Panc1 (cell line): ENCODE measurements at regions not wholly inside any gene's neighbourhood (a gene's known extent, or its start where the extent isn't known, plus 50 kb on each side); places are given as distances from the start of the nearest gene placed in this dataset.

Source experiments
- ATAC-seq: fragments of 200-7000 bp; cut with Tn5 transposase; 2 replicates; pipeline ENCODE4 v1.9.1; 2020; ENCODE audit warnings: mild to moderate bottlenecking, moderate library complexity
- BruUV-seq: library from RNA; stranded (reverse); fragments of 400-500 nt; replicated peaks from 2 replicates; lab custom pipeline; 2021; lab: Mats Ljungman, UMichigan
- CTCF ChIA-PET: fragments of 300-600 bp; sonication (Branson Sonifier 250); formaldehyde crosslinking; loops from one replicate; lab custom pipeline; 2022; ENCODE audit warnings: antibody characterized with exemption; lab: Charles Lee
- POLR2A ChIA-PET: fragments of 300-600 bp; sonication (Branson Sonifier 250); formaldehyde crosslinking; loops from one replicate; lab custom pipeline; 2022; ENCODE audit warnings: antibody characterized with exemption; lab: Charles Lee
- DNase-seq: peaks from one replicate; pipeline ENCODE4 v3.0.0-alpha.2; 2010; ENCODE audit warnings: low read depth, low spot score
- H3K27ac ChIP-seq: 2 replicates; pipeline ENCODE4 v1.5.1; 2011; ENCODE audit warnings: mild to moderate bottlenecking, low read length, inconsistent platforms
- H3K27me3 ChIP-seq: fragments of 200-500 bp; sonication (Bioruptor generic); 2 replicates; pipeline ENCODE4 v1.6.0; 2014; ENCODE audit warnings: low read length, inconsistent platforms; ENCODE audit not compliant: control insufficient read depth, insufficient read depth
- H3K36me3 ChIP-seq: fragments of 200-500 bp; sonication (Bioruptor generic); 2 replicates; pipeline ENCODE4 v1.5.1; 2014; ENCODE audit warnings: inconsistent platforms, mild to moderate bottlenecking, low read length, moderate library complexity; ENCODE audit not compliant: control insufficient read depth, insufficient read depth
- H3K4me1 ChIP-seq: 2 replicates; pipeline ENCODE4 v1.5.1; 2011; ENCODE audit warnings: inconsistent platforms, mild to moderate bottlenecking, low read length, moderate library complexity; ENCODE audit not compliant: control insufficient read depth, insufficient read depth
- H3K4me3 ChIP-seq, 2 experiments: 2 replicates each; pipeline ENCODE4 v1.5.1; 2011 to 2012; ENCODE audit warnings: low read depth in 2 of 2, low read length in 2 of 2, mild to moderate bottlenecking in 2 of 2, inconsistent platforms in 1 of 2, moderate library complexity in 1 of 2
- H3K9me3 ChIP-seq: fragments of 200-500 bp; sonication (Bioruptor generic); 2 replicates; pipeline ENCODE4 v1.5.1; 2014; ENCODE audit warnings: low read depth, mild to moderate bottlenecking, inconsistent platforms, low read length, moderate library complexity; ENCODE audit not compliant: control insufficient read depth, insufficient read depth
- POLR2AphosphoS5 ChIP-seq: IDR thresholded peaks from 2 replicates; pipeline ENCODE4 v1.6.1; 2012; ENCODE audit warnings: mild to moderate bottlenecking, low read depth, low read length, moderate library complexity
- SIN3A ChIP-seq: IDR thresholded peaks from 2 replicates; pipeline ENCODE4 v1.6.1; 2012; ENCODE audit warnings: low read depth, mild to moderate bottlenecking, low read length, moderate library complexity, borderline replicate concordance; ENCODE audit not compliant: insufficient read depth
- TCF7L2 ChIP-seq: IDR thresholded peaks from 2 replicates; pipeline ENCODE4 v1.6.1; 2011; ENCODE audit warnings: mild to moderate bottlenecking, low read depth, low read length, inconsistent platforms
- in situ Hi-C: cut with HindIII; loops from 2 replicates; pipeline ENCODE4 v1.10.0; 2016; ENCODE audit warnings: low sequenced_read_pairs, low pct_unique_long_range_greater_than_20kb
- intact Hi-C: fragments of 100-400 bp; cut with micrococcal nuclease; formaldehyde crosslinking; loops from one replicate; pipeline ENCODE4 v1.10.0; 2022; ENCODE audit not compliant: unreplicated experiment
- TF ChIP-seq, protein P1 (sequence below), 2 experiments: IDR thresholded peaks; 2 replicates each; pipeline ENCODE4 v1.6.1; 2011 to 2012; ENCODE audit warnings: low read depth in 2 of 2, control low read depth in 1 of 2, low read length in 1 of 2, mild to moderate bottlenecking in 1 of 2, moderate library complexity in 1 of 2; ENCODE audit not compliant: insufficient read depth in 1 of 2
- TF ChIP-seq, protein P2 (sequence below): fragments of 450-650 bp; IDR thresholded peaks from 2 replicates; pipeline ENCODE4 v1.5.1; 2017; ENCODE audit warnings: mild to moderate bottlenecking

DNA sequence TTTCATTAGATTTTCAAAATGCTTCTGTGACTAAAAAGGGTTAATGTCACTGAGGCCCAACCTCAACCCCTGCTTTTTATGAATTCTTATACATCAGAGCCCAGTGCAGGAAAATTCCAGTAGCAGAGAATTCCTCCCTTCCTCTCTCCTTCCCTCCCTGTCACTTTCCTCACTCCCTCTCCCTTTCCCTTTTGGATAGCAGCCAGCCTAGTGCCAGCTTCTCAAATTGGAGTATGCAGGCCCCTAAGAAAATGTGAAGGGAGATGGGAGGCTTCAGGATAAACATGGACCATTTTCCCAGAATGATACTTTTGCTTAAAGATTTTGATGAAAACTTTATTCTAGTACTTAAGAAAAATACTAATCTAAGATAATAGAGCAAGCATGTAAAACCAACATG lies 507.4 kb downstream of the KDM4C start:
- no peak for DNase-seq
- CTCF ChIA-PET = no interaction called here
- Histone ChIP-seq H3K27me3 (no peaks in the 10 kb centered on the region), H3K27ac (no peak overlapping the region), H3K9me3 (no peaks in the 10 kb centered on the region), H3K4me1 (no peaks in the 10 kb centered on the region), H3K36me3 (no peaks in the 10 kb centered on the region), H3K4me3 (no peak overlapping the region)
- no peak for ATAC-seq
- in situ Hi-C loops (no loop called here), intact Hi-C loops (no loop called here)
- POLR2A ChIA-PET = no interaction called here
- no peak for TF ChIP-seq POLR2AphosphoS5
- no TSS peak for BruUV-seq

GRCh38 chr9:7259544-7260241 lies 501.9 kb downstream of the KDM4C start:
- CTCF ChIA-PET = no interaction called here
- ATAC-seq = no peak

More at GRCh38 chr9:7259544-7260241, 501.9 kb downstream of the KDM4C start:
- Histone ChIP-seq H3K4me1 (no peaks in the 10 kb centered on the region), H3K9me3 (no peaks in the 10 kb centered on the region), H3K27ac (no peak overlapping the region), H3K36me3 (no peaks in the 10 kb centered on the region), H3K4me3 (no peak overlapping the region), H3K27me3 (no peaks in the 10 kb centered on the region)
- no peak for DNase-seq
- in situ Hi-C loops (no loop called here), intact Hi-C loops (no loop called here)
- TF ChIP-seq, protein P1, sequence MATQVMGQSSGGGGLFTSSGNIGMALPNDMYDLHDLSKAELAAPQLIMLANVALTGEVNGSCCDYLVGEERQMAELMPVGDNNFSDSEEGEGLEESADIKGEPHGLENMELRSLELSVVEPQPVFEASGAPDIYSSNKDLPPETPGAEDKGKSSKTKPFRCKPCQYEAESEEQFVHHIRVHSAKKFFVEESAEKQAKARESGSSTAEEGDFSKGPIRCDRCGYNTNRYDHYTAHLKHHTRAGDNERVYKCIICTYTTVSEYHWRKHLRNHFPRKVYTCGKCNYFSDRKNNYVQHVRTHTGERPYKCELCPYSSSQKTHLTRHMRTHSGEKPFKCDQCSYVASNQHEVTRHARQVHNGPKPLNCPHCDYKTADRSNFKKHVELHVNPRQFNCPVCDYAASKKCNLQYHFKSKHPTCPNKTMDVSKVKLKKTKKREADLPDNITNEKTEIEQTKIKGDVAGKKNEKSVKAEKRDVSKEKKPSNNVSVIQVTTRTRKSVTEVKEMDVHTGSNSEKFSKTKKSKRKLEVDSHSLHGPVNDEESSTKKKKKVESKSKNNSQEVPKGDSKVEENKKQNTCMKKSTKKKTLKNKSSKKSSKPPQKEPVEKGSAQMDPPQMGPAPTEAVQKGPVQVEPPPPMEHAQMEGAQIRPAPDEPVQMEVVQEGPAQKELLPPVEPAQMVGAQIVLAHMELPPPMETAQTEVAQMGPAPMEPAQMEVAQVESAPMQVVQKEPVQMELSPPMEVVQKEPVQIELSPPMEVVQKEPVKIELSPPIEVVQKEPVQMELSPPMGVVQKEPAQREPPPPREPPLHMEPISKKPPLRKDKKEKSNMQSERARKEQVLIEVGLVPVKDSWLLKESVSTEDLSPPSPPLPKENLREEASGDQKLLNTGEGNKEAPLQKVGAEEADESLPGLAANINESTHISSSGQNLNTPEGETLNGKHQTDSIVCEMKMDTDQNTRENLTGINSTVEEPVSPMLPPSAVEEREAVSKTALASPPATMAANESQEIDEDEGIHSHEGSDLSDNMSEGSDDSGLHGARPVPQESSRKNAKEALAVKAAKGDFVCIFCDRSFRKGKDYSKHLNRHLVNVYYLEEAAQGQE (IDR thresholded peaks at IDR 0.05; ENCODE audit: insufficient read depth in 1 of 2, low read depth in 2 of 2, low read length in 1 of 2) = no peak
- TF ChIP-seq SIN3A = no peak
- TF ChIP-seq POLR2AphosphoS5 = no peak
- TF ChIP-seq, protein P2, sequence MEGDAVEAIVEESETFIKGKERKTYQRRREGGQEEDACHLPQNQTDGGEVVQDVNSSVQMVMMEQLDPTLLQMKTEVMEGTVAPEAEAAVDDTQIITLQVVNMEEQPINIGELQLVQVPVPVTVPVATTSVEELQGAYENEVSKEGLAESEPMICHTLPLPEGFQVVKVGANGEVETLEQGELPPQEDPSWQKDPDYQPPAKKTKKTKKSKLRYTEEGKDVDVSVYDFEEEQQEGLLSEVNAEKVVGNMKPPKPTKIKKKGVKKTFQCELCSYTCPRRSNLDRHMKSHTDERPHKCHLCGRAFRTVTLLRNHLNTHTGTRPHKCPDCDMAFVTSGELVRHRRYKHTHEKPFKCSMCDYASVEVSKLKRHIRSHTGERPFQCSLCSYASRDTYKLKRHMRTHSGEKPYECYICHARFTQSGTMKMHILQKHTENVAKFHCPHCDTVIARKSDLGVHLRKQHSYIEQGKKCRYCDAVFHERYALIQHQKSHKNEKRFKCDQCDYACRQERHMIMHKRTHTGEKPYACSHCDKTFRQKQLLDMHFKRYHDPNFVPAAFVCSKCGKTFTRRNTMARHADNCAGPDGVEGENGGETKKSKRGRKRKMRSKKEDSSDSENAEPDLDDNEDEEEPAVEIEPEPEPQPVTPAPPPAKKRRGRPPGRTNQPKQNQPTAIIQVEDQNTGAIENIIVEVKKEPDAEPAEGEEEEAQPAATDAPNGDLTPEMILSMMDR = no peak
- TF ChIP-seq TCF7L2 = no peak
- no TSS peak for BruUV-seq
- POLR2A ChIA-PET = no interaction called here
